HepG2 (cell line): ENCODE measurements at regions not wholly inside any gene's neighbourhood (a gene's known extent, or its start where the extent isn't known, plus 50 kb on each side); places are given as distances from the start of the nearest gene placed in this dataset.

Source experiments
- ATAC-seq: fragments of 200-7000 bp; cut with Tn5 transposase; 3 replicates; pipeline ENCODE4 v1.9.1; 2020; ENCODE audit warnings: mild to moderate bottlenecking, moderate library complexity
- BruUV-seq: library from RNA; stranded (reverse); fragments of 400-500 nt; replicated peaks from 2 replicates; lab custom pipeline; 2021; lab: Mats Ljungman, UMichigan
- CTCF ChIA-PET: fragments of 300-600 bp; formaldehyde crosslinking; extraction: SDS; loops from one replicate; lab custom pipeline; 2021; ENCODE audit warnings: low total read pairs, inconsistent platforms, low intra/inter-chr PET ratio; lab: Yijun Ruan, JAX
- POLR2A ChIA-PET: fragments of 350-600 bp; sonication (Branson Sonifier 250); formaldehyde crosslinking; loops from one replicate; lab custom pipeline; 2020; ENCODE audit warnings: antibody characterized with exemption, inconsistent platforms; lab: Yijun Ruan, JAX
- DNase-seq: peaks from one replicate; pipeline ENCODE4 v3.0.0-alpha.2; 2015; ENCODE audit warnings: low spot score
- FAIRE-seq: peaks from 3 replicates; lab custom pipeline; 2011; peaks lifted over from hg19 to GRCh38; lab: Jason Lieb, UNC
- H2AFZ ChIP-seq: one replicate; pipeline ENCODE4 v1.6.1; 2011; ENCODE audit warnings: low read length, inconsistent platforms
- H3K27ac ChIP-seq: fragments of 300-600 bp; 3 replicates; pipeline ENCODE4 v1.8.0; 2011; ENCODE audit warnings: mixed run types, mild to moderate bottlenecking, mixed read lengths, low read length, inconsistent platforms; ENCODE audit not compliant: insufficient read depth; ENCODE audit errors: extremely low read length
- H3K27me3 ChIP-seq, 2 experiments: fragments of 200-600 bp in 1 of 2; 2 replicates in 1 of 2; 3 replicates in 1 of 2; pipeline versions ENCODE4 v1.6.0 to v1.8.0; 2011; ENCODE audit warnings: low read length in 2 of 2, mild to moderate bottlenecking in 2 of 2, moderate library complexity in 2 of 2, inconsistent platforms in 1 of 2; ENCODE audit not compliant: insufficient read depth in 2 of 2, control insufficient read depth in 1 of 2
- H3K36me3 ChIP-seq, 2 experiments: fragments of 200-600 bp in 1 of 2; replicated peaks in 1 of 2; 2 replicates in 1 of 2; 3 replicates in 1 of 2; pipeline versions ENCODE4 v1.5.1 to v1.8.0; 2011; ENCODE audit warnings: low read length in 2 of 2, inconsistent platforms in 1 of 2; ENCODE audit not compliant: insufficient read depth in 2 of 2, control insufficient read depth in 1 of 2
- H3K4me1 ChIP-seq: 2 replicates; pipeline ENCODE4 v1.5.1; 2012; ENCODE audit warnings: low read length, inconsistent platforms; ENCODE audit not compliant: insufficient read depth
- H3K4me2 ChIP-seq: 2 replicates; pipeline ENCODE4 v1.6.0; 2011; ENCODE audit warnings: low read depth, low read length, inconsistent platforms
- H3K4me3 ChIP-seq, 3 experiments: fragments of 200-600 bp in 1 of 3; sonication (generic), shearing (Covaris generic) in 1 of 3; replicated peaks in 1 of 3; 2 replicates each; pipeline ENCODE4 v1.5.1; 2011 to 2016; ENCODE audit warnings: low read length in 3 of 3, inconsistent platforms in 2 of 3, low read depth in 2 of 3, mild to moderate bottlenecking in 2 of 3, control low read depth in 1 of 3, mixed read lengths in 1 of 3; ENCODE audit not compliant: insufficient read depth in 1 of 3
- H3K79me2 ChIP-seq: one replicate; pipeline ENCODE4 v1.6.1; 2011; ENCODE audit warnings: low read length, inconsistent platforms; ENCODE audit not compliant: insufficient read depth
- H3K9ac ChIP-seq: 2 replicates; pipeline ENCODE4 v1.6.0; 2011; ENCODE audit warnings: mild to moderate bottlenecking, low read depth, low read length, inconsistent platforms; ENCODE audit not compliant: insufficient read depth
- H3K9me3 ChIP-seq: 2 replicates; pipeline ENCODE4 v1.5.1; 2012; ENCODE audit warnings: mild to moderate bottlenecking, low read length
- H4K20me1 ChIP-seq: 2 replicates; pipeline ENCODE4 v1.6.0; 2011; ENCODE audit warnings: inconsistent platforms, mild to moderate bottlenecking, low read length, moderate library complexity; ENCODE audit not compliant: insufficient read depth
- MYNN ChIP-seq: sonication (generic); formaldehyde crosslinking; IDR thresholded peaks from 2 replicates; pipeline ENCODE4 v1.4.0; 2020; ENCODE audit warnings: mild to moderate bottlenecking, low read depth, missing genetic modification reagents
- SETDB1 ChIP-seq: sonication (generic); formaldehyde crosslinking; IDR thresholded peaks from 2 replicates; pipeline ENCODE4 v1.5.1; 2020; ENCODE audit warnings: missing genetic modification reagents, mild to moderate bottlenecking, borderline replicate concordance
- TCF7 ChIP-seq: sonication (generic); IDR thresholded peaks from 2 replicates; pipeline ENCODE4 v1.6.1; 2016; ENCODE audit warnings: antibody characterized with exemption, low read depth
- ZNF282 ChIP-seq: fragments of 450-650 bp; IDR thresholded peaks from 2 replicates; pipeline ENCODE4 v1.6.1; 2018; ENCODE audit not compliant: partially characterized antibody
- ZNF317 ChIP-seq: sonication (generic); formaldehyde crosslinking; IDR thresholded peaks from 2 replicates; pipeline ENCODE4 v1.5.0; 2020; ENCODE audit warnings: mild to moderate bottlenecking, missing genetic modification reagents
- ZNF549 ChIP-seq: sonication (generic); formaldehyde crosslinking; IDR thresholded peaks from 2 replicates; pipeline ENCODE4 v1.5.0; 2020; ENCODE audit warnings: missing genetic modification reagents
- WGBS: methylation state at CpG from one replicate; pipeline ENCODE4 v1.1.6; 2017; ENCODE audit warnings: low lambda C conversion rate; 5-methylcytosine and 5-hydroxymethylcytosine counted together
- in situ Hi-C: cut with HindIII; loops from 2 replicates; pipeline ENCODE4 v1.10.0; 2017; ENCODE audit warnings: low pct_unique_long_range_greater_than_20kb; ENCODE audit not compliant: extremely low pct_ligation_motif_present
- intact Hi-C: fragments of 100-400 bp; cut with micrococcal nuclease; formaldehyde crosslinking; loops from one replicate; pipeline ENCODE4 v1.10.0; 2022; ENCODE audit not compliant: unreplicated experiment
- TF ChIP-seq, protein P1 (sequence below): sonication (generic); formaldehyde crosslinking; IDR thresholded peaks from 2 replicates; pipeline ENCODE4 v1.4.0; 2020; ENCODE audit warnings: mild to moderate bottlenecking, missing genetic modification reagents
- TF ChIP-seq, protein P2 (sequence below): sonication (generic); formaldehyde crosslinking; IDR thresholded peaks from 2 replicates; pipeline ENCODE4 v1.4.0; 2020; ENCODE audit warnings: missing genetic modification reagents

- H3K27me3 ChIP-seq, result no peaks in the 10 kb centered on the region
- no peaks in the 10 kb centered on the region for H3K79me2 ChIP-seq
- WGBS, result 37% methylated on average over 13 of the region's 13 CpGs
- in situ Hi-C loops, result no loop called here
- ChIA-PET POLR2A (no interaction called here), CTCF (no interaction called here)
- TF ChIP-seq ZNF282 (no peak), TCF7 (no peak)
- TF ChIP-seq, protein P1, sequence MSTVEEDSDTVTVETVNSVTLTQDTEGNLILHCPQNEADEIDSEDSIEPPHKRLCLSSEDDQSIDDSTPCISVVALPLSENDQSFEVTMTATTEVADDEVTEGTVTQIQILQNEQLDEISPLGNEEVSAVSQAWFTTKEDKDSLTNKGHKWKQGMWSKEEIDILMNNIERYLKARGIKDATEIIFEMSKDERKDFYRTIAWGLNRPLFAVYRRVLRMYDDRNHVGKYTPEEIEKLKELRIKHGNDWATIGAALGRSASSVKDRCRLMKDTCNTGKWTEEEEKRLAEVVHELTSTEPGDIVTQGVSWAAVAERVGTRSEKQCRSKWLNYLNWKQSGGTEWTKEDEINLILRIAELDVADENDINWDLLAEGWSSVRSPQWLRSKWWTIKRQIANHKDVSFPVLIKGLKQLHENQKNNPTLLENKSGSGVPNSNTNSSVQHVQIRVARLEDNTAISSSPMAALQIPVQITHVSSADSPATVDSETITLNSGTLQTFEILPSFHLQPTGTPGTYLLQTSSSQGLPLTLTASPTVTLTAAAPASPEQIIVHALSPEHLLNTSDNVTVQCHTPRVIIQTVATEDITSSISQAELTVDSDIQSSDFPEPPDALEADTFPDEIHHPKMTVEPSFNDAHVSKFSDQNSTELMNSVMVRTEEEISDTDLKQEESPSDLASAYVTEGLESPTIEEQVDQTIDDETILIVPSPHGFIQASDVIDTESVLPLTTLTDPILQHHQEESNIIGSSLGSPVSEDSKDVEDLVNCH (CRISPR knock-in tag), result no peak
- TF ChIP-seq, all 625 proteins: peak for 0
- H3K4me1 ChIP-seq, result no peaks in the 10 kb centered on the region
- no TSS peak for BruUV-seq
- H3K9me3 ChIP-seq, result no peaks in the 10 kb centered on the region
- H3K4me3 ChIP-seq, result no peak overlapping the region
- no peaks in the 10 kb centered on the region for H4K20me1 ChIP-seq
- DNase-seq (no peak), FAIRE-seq (no peak), ATAC-seq (no peak)
- H3K4me2 ChIP-seq, result no peak overlapping the region
- no peak overlapping the region for H3K9ac ChIP-seq
- H2AFZ ChIP-seq, result no peak overlapping the region
- no peak overlapping the region for H3K27ac ChIP-seq
- no peaks in the 10 kb centered on the region for H3K36me3 ChIP-seq
- intact Hi-C loops, result no loop called here
Observed at GRCh38 chr9:73259086-73259696, 107.5 kb downstream of the ANXA1 start.

- H3K9me3 ChIP-seq, result no peaks in the 10 kb centered on the region
- no peak overlapping the region for H3K9ac ChIP-seq
- FAIRE-seq, result no peak
- POLR2A ChIA-PET, result no interaction called here
- ATAC-seq, result no peak
- TF ChIP-seq SETDB1 (no peak), ZNF317 (CRISPR knock-in tag) (no peak), MYNN (CRISPR knock-in tag) (no peak), ZNF549 (CRISPR knock-in tag) (no peak)
- TF ChIP-seq, protein P2, sequence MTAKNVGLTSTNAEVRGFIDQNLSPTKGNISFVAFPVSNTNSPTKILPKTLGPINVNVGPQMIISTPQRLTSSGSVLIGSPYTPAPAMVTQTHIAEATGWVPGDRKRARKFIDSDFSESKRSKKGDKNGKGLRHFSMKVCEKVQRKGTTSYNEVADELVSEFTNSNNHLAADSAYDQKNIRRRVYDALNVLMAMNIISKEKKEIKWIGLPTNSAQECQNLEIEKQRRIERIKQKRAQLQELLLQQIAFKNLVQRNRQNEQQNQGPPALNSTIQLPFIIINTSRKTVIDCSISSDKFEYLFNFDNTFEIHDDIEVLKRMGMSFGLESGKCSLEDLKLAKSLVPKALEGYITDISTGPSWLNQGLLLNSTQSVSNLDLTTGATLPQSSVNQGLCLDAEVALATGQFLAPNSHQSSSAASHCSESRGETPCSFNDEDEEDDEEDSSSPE (CRISPR knock-in tag), result no peak
- CTCF ChIA-PET, result no interaction called here
- H3K4me2 ChIP-seq, result no peak overlapping the region
- in situ Hi-C loops (no loop called here), intact Hi-C loops (no loop called here)
- no peak overlapping the region for H3K4me3 ChIP-seq
- H3K36me3 ChIP-seq, result no peaks in the 10 kb centered on the region
- H4K20me1 ChIP-seq, result no peaks in the 10 kb centered on the region
- no peak overlapping the region for H3K27ac ChIP-seq
- H3K4me1 ChIP-seq, result no peaks in the 10 kb centered on the region
- no peak for DNase-seq
- H3K27me3 ChIP-seq, result no peaks in the 10 kb centered on the region
- no TSS peak for BruUV-seq
- no peaks in the 10 kb centered on the region for H3K79me2 ChIP-seq
- H2AFZ ChIP-seq, result no peak overlapping the region
Observed at GRCh38 chr9:73260506-73260905, 108.8 kb downstream of the ANXA1 start.
